Motor neuron (in vitro differentiated cells): ENCODE measurements at regions not wholly inside any gene's neighbourhood (a gene's known extent, or its start where the extent isn't known, plus 50 kb on each side); places are given as distances from the start of the nearest gene placed in this dataset.

Source experiments
- ATAC-seq, 8 experiments: fragments of 200-7000 bp; cut with Tn5 transposase; replicated peaks in 6 of 8; 2 replicates each; pipeline ENCODE4 v1.8.0; 2021; ENCODE audit warnings: mild to moderate bottlenecking in 8 of 8, moderate library complexity in 8 of 8
- H3K27ac ChIP-seq, 2 donors: fragments of 250-450 bp; sonication (Bioruptor Pico); 2 replicates each; pipeline ENCODE4 v1.9.0; 2021; ENCODE audit warnings: antibody characterized with exemption in 2 of 2, mild to moderate bottlenecking in 2 of 2, moderate library complexity in 1 of 2
- H3K4me1 ChIP-seq, 2 donors: fragments of 250-450 bp; sonication (Bioruptor Pico); replicated peaks in 1 of 2; 2 replicates each; pipeline ENCODE4 v1.6.1; 2021; ENCODE audit warnings: antibody characterized with exemption in 2 of 2, mild to moderate bottlenecking in 2 of 2, moderate library complexity in 1 of 2
- H3K4me3 ChIP-seq, 5 donors: fragments of 250-450 bp; sonication (Bioruptor Pico); 2 replicates each; pipeline ENCODE4 v1.9.0; 2021; ENCODE audit warnings: antibody characterized with exemption in 5 of 5, mild to moderate bottlenecking in 5 of 5, moderate library complexity in 4 of 5
- WGBS, 10 experiments: fragments of 450-650 bp; shearing (Covaris generic); methylation state at CpG; one replicate each; pipeline ENCODE4 v1.0.0; 2022; 5-methylcytosine and 5-hydroxymethylcytosine counted together
- in situ Hi-C, 9 experiments: fragments of 400-800 bp; cut with MboI; loops; one replicate each; pipeline ENCODE4 v1.15.0; 2021; ENCODE audit warnings: low sequenced_read_pairs in 9 of 9, low pct_unique_long_range_greater_than_20kb in 2 of 9; ENCODE audit not compliant: unreplicated experiment in 9 of 9

DNA sequence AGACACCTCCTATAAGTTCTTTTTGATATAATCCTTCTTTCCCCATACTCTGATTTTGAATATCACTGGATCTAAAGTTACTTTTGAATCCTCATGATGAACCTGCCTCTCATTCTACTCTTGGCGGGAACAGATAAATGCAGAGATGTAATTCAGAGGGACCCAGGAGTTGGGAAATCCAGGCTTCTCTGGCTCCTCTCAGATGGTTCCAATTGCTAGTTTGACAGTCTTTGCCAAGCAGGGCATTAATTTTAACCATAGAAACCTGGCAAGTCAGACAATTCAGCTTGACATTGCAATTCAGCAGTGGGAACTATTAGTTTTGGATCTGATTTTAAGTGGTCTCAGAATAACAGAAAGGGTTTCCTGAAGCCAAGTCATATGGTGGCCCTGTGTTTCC lies 67.3 kb upstream of the KLF12 start:
- ATAC-seq, result no peak
- in situ Hi-C loops, result no loop called here
- Histone ChIP-seq H3K4me3 (no peak overlapping the region), H3K4me1 (no peaks in the 10 kb centered on the region), H3K27ac (no peak overlapping the region)
- 88 to 100% (median 100%) methylated on average over 1 of the region's 1 CpG; no CpG with 5 or more reads in 1 of the 10 experiments for WGBS, 10 experiments

DNA sequence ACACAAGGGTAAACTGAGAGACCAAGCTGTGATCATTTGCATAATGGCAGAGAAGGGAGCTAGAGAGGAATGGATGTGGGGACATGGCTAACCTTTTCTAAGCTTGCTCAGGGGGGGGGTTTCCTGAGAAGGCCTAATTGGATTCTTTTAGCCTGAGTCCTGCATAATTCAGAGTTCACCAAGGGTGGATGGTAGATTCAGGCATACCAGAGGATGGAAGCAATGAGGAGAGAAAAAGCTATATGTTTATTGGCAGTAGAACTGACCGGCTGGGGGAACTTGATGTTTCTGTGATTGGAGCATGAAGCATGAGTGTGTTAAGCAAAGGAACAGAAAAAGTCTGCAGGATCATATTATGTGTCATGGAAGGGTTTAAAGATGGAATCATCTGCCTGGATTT lies 65.9 kb upstream of the KLF12 start:
- 40 to 100% (median 89%) methylated on average over 1 of the region's 1 CpG; no CpG with 5 or more reads in 5 of the 10 experiments for WGBS, 10 experiments
- no peak overlapping the region for H3K27ac ChIP-seq

DNA sequence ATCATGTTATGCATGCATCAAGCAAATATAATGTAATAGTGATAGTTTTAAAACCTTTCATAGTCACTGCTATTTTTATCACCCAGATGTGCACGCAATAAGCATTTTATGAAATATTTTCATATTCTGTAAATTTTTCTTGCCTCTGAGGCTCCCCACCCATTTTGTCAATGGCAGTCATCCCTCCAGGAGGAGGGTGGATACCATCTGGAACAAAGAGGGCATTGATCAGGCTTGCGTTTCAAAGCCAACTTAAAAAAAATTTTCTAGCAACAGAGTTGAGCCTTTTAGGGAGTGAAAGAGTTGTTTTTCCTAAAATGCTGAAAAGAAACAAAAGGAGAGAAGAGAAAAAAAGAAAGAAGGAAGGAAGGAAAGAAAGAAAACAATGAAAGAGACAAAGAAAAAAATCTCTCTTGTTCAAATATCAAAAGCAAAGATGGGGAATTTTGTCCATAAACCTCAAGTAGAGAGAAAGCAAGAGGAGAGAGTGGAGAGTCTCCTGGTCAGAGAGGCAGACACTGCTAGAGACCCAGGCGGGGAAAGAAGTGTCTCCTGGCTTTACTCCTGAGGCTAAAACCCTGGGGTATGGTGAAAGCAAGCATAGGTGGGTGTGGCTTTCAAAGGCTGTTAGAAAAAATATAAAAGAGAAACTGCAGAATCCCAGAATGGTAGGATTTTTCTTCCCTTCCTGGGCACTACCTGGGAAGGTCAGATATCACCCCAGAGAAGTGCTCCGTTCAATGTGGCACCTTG lies 63.6 kb upstream of the KLF12 start:
- no peaks in the 10 kb centered on the region for H3K4me1 ChIP-seq
- in situ Hi-C loops, result no loop called here
- H3K4me3 ChIP-seq, result no peak overlapping the region
- 0 to 100% (median 85%) methylated on average over 1 to 4 of the region's 4 CpGs for WGBS, 10 experiments
- no peak overlapping the region for H3K27ac ChIP-seq
- ATAC-seq, result peak in 3 of 8 experiments; percentile 64 to 88 (median 72)

More for the DNA sequence above, 65.9 kb upstream of the KLF12 start:
- in situ Hi-C loops, result no loop called here
- Histone ChIP-seq H3K4me1 (no peaks in the 10 kb centered on the region), H3K4me3 (no peak overlapping the region)
- ATAC-seq, result no peak

DNA sequence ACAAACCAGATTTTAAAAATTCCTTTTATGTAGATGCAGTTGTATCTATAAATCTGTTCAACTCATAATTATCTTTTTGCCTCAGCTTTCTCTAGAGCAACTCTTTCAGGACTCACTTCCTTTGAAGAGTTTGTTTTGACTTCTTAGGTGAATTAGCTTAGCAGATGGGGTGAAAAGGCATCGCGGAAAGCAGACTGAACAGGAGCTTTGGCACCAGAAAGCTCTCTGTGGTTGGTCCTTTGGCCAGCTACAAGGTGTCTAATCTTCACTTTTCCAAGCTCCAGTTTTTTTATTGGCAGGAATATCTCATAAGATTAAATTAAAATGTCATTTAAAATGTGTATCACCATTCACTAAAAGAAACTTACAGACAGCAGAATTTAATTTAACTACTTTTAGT lies 60.6 kb upstream of the KLF12 start:
- no peak overlapping the region for H3K27ac ChIP-seq

DNA sequence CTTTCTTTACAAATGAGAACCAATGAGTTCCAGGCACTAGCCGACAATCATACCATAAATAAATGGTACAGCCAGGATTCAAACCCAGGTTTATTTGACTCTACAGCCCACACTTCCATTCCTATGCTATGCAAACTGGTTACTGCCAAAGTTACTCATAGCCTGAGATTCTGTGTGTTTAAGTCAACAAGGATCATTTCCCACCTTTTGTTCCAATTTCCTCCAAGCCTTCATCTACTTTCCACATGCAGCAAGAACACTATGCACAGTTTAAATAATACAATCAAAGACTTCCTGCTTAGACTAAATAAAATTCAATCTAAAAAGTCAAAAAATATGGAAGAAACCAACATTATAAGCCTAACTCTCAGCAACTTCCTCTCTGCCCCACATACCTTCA lies 59.2 kb upstream of the KLF12 start:
- Histone ChIP-seq H3K4me1 (peaks cover 10 to 19% of the 10 kb centered on the region in 2 donors), H3K27ac (no peak overlapping the region), H3K4me3 (no peak overlapping the region)
- in situ Hi-C loops, result no loop called here
- ATAC-seq, result no peak
- 80 to 100% (median 90%) methylated on average over 1 of the region's 1 CpG; no CpG with 5 or more reads in 6 of the 10 experiments for WGBS, 10 experiments

More for the DNA sequence above, 60.6 kb upstream of the KLF12 start:
- Histone ChIP-seq H3K4me3 (no peak overlapping the region), H3K4me1 (peaks cover 10 to 19% of the 10 kb centered on the region in 2 donors)
- ATAC-seq, result no peak
- in situ Hi-C loops, result no loop called here
- WGBS, 10 experiments, result 76 to 94% (median 83%) methylated on average over 1 to 2 of the region's 2 CpGs; no CpG with 5 or more reads in 5 of the 10 experiments

DNA sequence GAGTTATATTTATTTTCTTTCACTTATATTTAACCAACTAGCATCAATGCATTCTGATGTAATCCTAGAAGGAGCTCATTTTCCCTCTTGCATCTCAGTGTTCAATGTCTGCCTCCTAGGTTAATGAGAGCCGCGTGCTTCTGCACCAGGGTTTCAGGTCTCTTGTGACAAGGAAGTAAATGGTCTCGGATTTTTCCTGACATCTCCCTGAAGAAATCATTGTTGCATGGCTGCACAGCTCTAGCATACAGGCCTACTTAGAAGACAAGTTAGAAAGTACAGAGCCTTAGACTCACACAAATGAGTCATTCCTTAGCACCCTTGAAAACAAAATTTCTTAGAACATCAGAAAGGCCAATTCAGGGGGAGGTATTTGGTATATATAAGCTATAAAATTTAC lies 57.2 kb upstream of the KLF12 start:
- H3K27ac ChIP-seq, result peak overlapping the region in 1 of 2 donors; percentile 29
- WGBS, 10 experiments, result 4 to 61% (median 30%) methylated on average over 2 to 3 of the region's 3 CpGs; no CpG with 5 or more reads in 5 of the 10 experiments

DNA sequence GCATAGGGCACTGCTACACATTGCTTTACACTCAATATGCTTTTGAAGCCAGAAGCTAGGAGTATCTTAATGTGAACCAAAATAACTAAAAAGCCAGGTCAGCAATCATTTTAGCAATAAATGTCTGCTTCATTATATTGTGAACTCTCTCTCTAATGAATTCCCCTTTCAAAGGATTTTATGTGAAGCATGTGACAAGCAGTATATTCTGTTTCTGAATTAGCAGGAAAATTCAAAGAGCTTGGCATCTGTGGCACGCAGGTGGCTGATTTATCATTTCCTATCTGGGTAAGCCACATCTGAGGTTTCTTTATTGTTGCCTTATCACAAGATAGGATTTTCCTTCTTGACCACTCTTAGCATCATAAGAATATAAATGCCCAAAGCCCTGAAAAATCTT lies 56.8 kb upstream of the KLF12 start:
- peak in 5 of 8 experiments; percentile 65 to 89 (median 75) for ATAC-seq
- in situ Hi-C loops, result no loop called here
- 0 to 100% (median 25%) methylated on average over 1 of the region's 1 CpG; no CpG with 5 or more reads in 3 of the 10 experiments for WGBS, 10 experiments
- peaks cover 10 to 19% of the 10 kb centered on the region in 2 donors for H3K4me1 ChIP-seq
- H3K4me3 ChIP-seq, result no peak overlapping the region
- H3K27ac ChIP-seq, result peak overlapping the region; percentile 29 to 49

More for the DNA sequence above, 57.2 kb upstream of the KLF12 start:
- peaks cover 10 to 19% of the 10 kb centered on the region in 2 donors for H3K4me1 ChIP-seq
- peak in 5 of 8 experiments; percentile 62 to 92 (median 85) for ATAC-seq
- in situ Hi-C loops, result no loop called here
- H3K4me3 ChIP-seq, result no peak overlapping the region

DNA sequence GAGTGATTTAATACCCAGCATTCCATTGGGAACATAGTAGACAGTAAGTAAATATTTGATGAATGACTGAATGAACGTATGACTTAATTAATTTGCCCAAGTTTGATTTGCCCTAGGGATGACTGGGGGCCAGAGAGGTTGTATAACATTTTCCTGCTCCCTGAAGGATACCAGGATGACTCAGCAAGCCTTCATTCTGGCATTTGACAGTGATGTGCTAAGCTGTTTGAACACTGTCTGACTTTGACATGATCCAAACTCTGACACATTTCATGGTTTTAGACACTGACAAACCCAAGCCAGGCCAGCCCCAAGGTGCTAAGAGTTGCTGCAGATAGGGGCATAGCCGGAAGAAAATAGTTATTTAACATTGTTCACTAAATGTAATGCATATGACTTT lies 53.4 kb upstream of the KLF12 start:
- H3K27ac ChIP-seq, result no peak overlapping the region
- in situ Hi-C loops, result no loop called here
- no peak overlapping the region for H3K4me3 ChIP-seq
- WGBS, 10 experiments, result 46 to 100% (median 90%) methylated on average over 1 to 2 of the region's 2 CpGs; no CpG with 5 or more reads in 3 of the 10 experiments
- ATAC-seq, result no peak
- peaks cover 10 to 19% of the 10 kb centered on the region in 2 donors for H3K4me1 ChIP-seq

DNA sequence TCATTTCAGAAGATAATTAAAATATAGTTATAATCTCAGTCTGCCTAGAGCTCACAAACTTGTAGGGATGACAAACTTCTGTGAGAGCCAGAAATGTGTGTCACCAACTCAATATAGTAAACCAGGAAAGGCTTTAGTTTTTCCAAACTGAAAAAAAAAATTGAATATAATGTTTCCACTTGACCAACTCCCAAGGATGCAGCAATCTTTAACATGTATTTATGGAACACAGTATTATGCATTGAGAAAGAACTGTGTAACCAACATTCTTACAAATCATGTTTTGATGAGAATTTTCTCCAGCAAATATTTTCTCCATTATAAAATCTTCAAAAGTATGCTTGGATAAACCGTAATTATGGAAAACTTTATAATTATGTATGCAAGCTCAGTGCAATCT lies 50.1 kb upstream of the KLF12 start:
- 0 to 100% (median 63%) methylated on average over 1 of the region's 1 CpG; no CpG with 5 or more reads in 3 of the 10 experiments for WGBS, 10 experiments
- peak in 3 of 8 experiments; percentile 25 to 54 (median 27) for ATAC-seq

More for the DNA sequence above, 50.1 kb upstream of the KLF12 start:
- no peak overlapping the region for H3K4me3 ChIP-seq
- no peaks in the 10 kb centered on the region for H3K4me1 ChIP-seq
- in situ Hi-C loops, result no loop called here
- no peak overlapping the region for H3K27ac ChIP-seq
